Vagina (tissue), 2 donors: ENCODE measurements at regions not wholly inside any gene's neighbourhood (a gene's known extent, or its start where the extent isn't known, plus 50 kb on each side); places are given as distances from the start of the nearest gene placed in this dataset.
"Not testable (repeated sequence)": the region's sequence is repeated elsewhere in the genome, so short reads cannot be mapped to it uniquely, and the experiment has no call there.

Source experiments
- DNase-seq, 2 donors: peaks; one replicate each; pipeline ENCODE4 v3.0.0-alpha.2; 2017; ENCODE audit errors: extremely low spot score in 2 of 2
- H3K27ac ChIP-seq: fragments of 200-600 bp; sonication (generic); one replicate; pipeline ENCODE4 v1.5.1; 2019
- H3K27me3 ChIP-seq: fragments of 200-600 bp; sonication (generic); one replicate; pipeline ENCODE4 v1.5.1; 2019
- H3K36me3 ChIP-seq, 2 donors: fragments of 200-600 bp; sonication (generic); one replicate each; pipeline ENCODE4 v1.5.1; 2017 to 2019
- H3K4me1 ChIP-seq: fragments of 200-600 bp; sonication (generic); one replicate; pipeline ENCODE4 v1.5.1; 2019
- H3K4me3 ChIP-seq, 2 donors: fragments of 200-600 bp; sonication (generic); 1 replicate in 1 of 2; 2 replicates in 1 of 2; pipeline ENCODE4 v1.5.1; 2016 to 2019
- H3K9me3 ChIP-seq: fragments of 200-600 bp; sonication (generic); one replicate; pipeline ENCODE4 v1.5.1; 2019
- CTCF ChIP-seq, 3 experiments: fragments of 450-650 bp in 2 of 3; fragments of 200-600 bp in 1 of 3; sonication (generic) in 1 of 3; IDR thresholded peaks; one replicate each; pipeline ENCODE4 v1.5.1; 2017 to 2019; ENCODE audit warnings: antibody characterized with exemption in 3 of 3, mild to moderate bottlenecking in 2 of 3, moderate library complexity in 2 of 3
- POLR2A ChIP-seq, 2 donors: fragments of 450-650 bp; IDR thresholded peaks; one replicate each; pipeline ENCODE4 v1.6.1; 2017; ENCODE audit warnings: antibody characterized with exemption in 2 of 2, mild to moderate bottlenecking in 2 of 2, moderate library complexity in 2 of 2
- POLR2AphosphoS5 ChIP-seq, 2 donors: sonication (generic); formaldehyde crosslinking; IDR thresholded peaks; one replicate each; pipeline ENCODE4 v1.9.0; 2017; ENCODE audit warnings: antibody characterized with exemption in 2 of 2, mild to moderate bottlenecking in 2 of 2, low read depth in 1 of 2; ENCODE audit not compliant: insufficient read depth in 1 of 2
- intact Hi-C: fragments of 100-400 bp; cut with DNase I; formaldehyde crosslinking; loops from one replicate; pipeline ENCODE4 v1.15.1; 2023

- H3K4me1 ChIP-seq = no peaks in the 10 kb centered on the region
- no peaks in the 10 kb centered on the region for H3K27me3 ChIP-seq
- no peak for TF ChIP-seq POLR2A (IDR thresholded peaks at IDR 0.05)
- TF ChIP-seq POLR2AphosphoS5 (IDR thresholded peaks at IDR 0.05; ENCODE audit: insufficient read depth in 1 of 2, low read depth in 1 of 2) = no peak
- TF ChIP-seq CTCF (IDR thresholded peaks at IDR 0.05) = no peak
- DNase-seq = no peak
- intact Hi-C loops = no loop called here
- no peaks in the 10 kb centered on the region for H3K9me3 ChIP-seq
- H3K27ac ChIP-seq = no peak overlapping the region
- H3K4me3 ChIP-seq = no peak overlapping the region
- H3K36me3 ChIP-seq = no peaks in the 10 kb centered on the region
Measured at GRCh38 chr14:38553586-38553985, 297.7 kb upstream of the CLEC14A start.

GRCh38 chr14:38549564-38549963 lies 293.7 kb upstream of the CLEC14A start:
- TF ChIP-seq POLR2A (IDR thresholded peaks at IDR 0.05) (no peak), CTCF (IDR thresholded peaks at IDR 0.05) (no peak), POLR2AphosphoS5 (IDR thresholded peaks at IDR 0.05; ENCODE audit: insufficient read depth in 1 of 2, low read depth in 1 of 2) (no peak)
- intact Hi-C loops = no loop called here

GRCh38 chr14:38547961-38548490 lies 292.1 kb upstream of the CLEC14A start:
- TF ChIP-seq POLR2AphosphoS5 (IDR thresholded peaks at IDR 0.05; ENCODE audit: insufficient read depth in 1 of 2, low read depth in 1 of 2) = no peak
- TF ChIP-seq POLR2A (IDR thresholded peaks at IDR 0.05) = no peak
- TF ChIP-seq CTCF (IDR thresholded peaks at IDR 0.05) = no peak
- intact Hi-C loops = no loop called here

More at GRCh38 chr14:38549564-38549963, 293.7 kb upstream of the CLEC14A start:
- DNase-seq = no peak
- no peaks in the 10 kb centered on the region for H3K36me3 ChIP-seq
- no peaks in the 10 kb centered on the region for H3K27me3 ChIP-seq
- H3K27ac ChIP-seq = no peak overlapping the region
- no peak overlapping the region for H3K4me3 ChIP-seq
- H3K9me3 ChIP-seq = no peaks in the 10 kb centered on the region
- no peaks in the 10 kb centered on the region for H3K4me1 ChIP-seq

GRCh38 chr14:38546932-38547551 lies 291.1 kb upstream of the CLEC14A start:
- Histone ChIP-seq H3K27ac (no peak overlapping the region), H3K9me3 (no peaks in the 10 kb centered on the region), H3K4me1 (no peaks in the 10 kb centered on the region), H3K4me3 (no peak overlapping the region), H3K36me3 (no peaks in the 10 kb centered on the region), H3K27me3 (no peaks in the 10 kb centered on the region)
- TF ChIP-seq POLR2A (IDR thresholded peaks at IDR 0.05) (no peak), POLR2AphosphoS5 (IDR thresholded peaks at IDR 0.05; ENCODE audit: insufficient read depth in 1 of 2, low read depth in 1 of 2) (no peak), CTCF (IDR thresholded peaks at IDR 0.05) (no peak)
- intact Hi-C loops = no loop called here
- DNase-seq = no peak

More at GRCh38 chr14:38547961-38548490, 292.1 kb upstream of the CLEC14A start:
- DNase-seq = no peak
- Histone ChIP-seq H3K27me3 (no peaks in the 10 kb centered on the region), H3K27ac (no peak overlapping the region), H3K4me1 (no peaks in the 10 kb centered on the region), H3K9me3 (no peaks in the 10 kb centered on the region), H3K4me3 (no peak overlapping the region), H3K36me3 (no peaks in the 10 kb centered on the region)

- intact Hi-C loops = no loop called here
- Histone ChIP-seq H3K4me1 (no peaks in the 10 kb centered on the region), H3K36me3 (no peaks in the 10 kb centered on the region), H3K4me3 (no peak overlapping the region), H3K27ac (no peak overlapping the region), H3K27me3 (no peaks in the 10 kb centered on the region), H3K9me3 (no peaks in the 10 kb centered on the region)
- no peak for DNase-seq
- TF ChIP-seq POLR2AphosphoS5 (IDR thresholded peaks at IDR 0.05; ENCODE audit: insufficient read depth in 1 of 2, low read depth in 1 of 2) = no peak
- TF ChIP-seq POLR2A (IDR thresholded peaks at IDR 0.05) = no peak
- TF ChIP-seq CTCF (IDR thresholded peaks at IDR 0.05) = no peak
Measured at GRCh38 chr14:38544776-38545175, 288.9 kb upstream of the CLEC14A start.

- H3K9me3 ChIP-seq, H3K27ac ChIP-seq, H3K36me3 ChIP-seq, DNase-seq, H3K27me3 ChIP-seq, intact Hi-C loops, H3K4me1 ChIP-seq, H3K4me3 ChIP-seq: not testable (repeated sequence)
Measured at GRCh38 chr14:38543851-38544250, 288.0 kb upstream of the CLEC14A start.

GRCh38 chr14:38538053-38538452 lies 282.2 kb upstream of the CLEC14A start:
- H3K4me1 ChIP-seq, H3K27ac ChIP-seq, H3K36me3 ChIP-seq, H3K27me3 ChIP-seq, H3K9me3 ChIP-seq, DNase-seq, intact Hi-C loops, H3K4me3 ChIP-seq: not testable (repeated sequence)
